SJCRH30 (cell line): ENCODE measurements at regions not wholly inside any gene's neighbourhood (a gene's known extent, or its start where the extent isn't known, plus 50 kb on each side); places are given as distances from the start of the nearest gene placed in this dataset.
"Not testable (repeated sequence)": the region's sequence is repeated elsewhere in the genome, so short reads cannot be mapped to it uniquely, and the experiment has no call there.

Experiments
- DNase-seq, 2 experiments: peaks; one replicate each; pipeline ENCODE4 v3.0.0-alpha.2; 2015 to 2020
- H3K27ac ChIP-seq: fragments of 250-450 bp; sonication (Bioruptor Pico); 2 replicates; pipeline ENCODE4 v1.5.1; 2020; ENCODE audit warnings: mild to moderate bottlenecking, moderate library complexity
- H3K27me3 ChIP-seq: fragments of 250-450 bp; sonication (Bioruptor Pico); 2 replicates; pipeline ENCODE4 v1.5.1; 2020; ENCODE audit warnings: mild to moderate bottlenecking, moderate library complexity
- H3K36me3 ChIP-seq: fragments of 250-450 bp; sonication (Bioruptor Pico); 2 replicates; pipeline ENCODE4 v1.5.1; 2020; ENCODE audit warnings: mild to moderate bottlenecking, moderate library complexity
- H3K4me1 ChIP-seq: fragments of 250-450 bp; sonication (Bioruptor Pico); 2 replicates; pipeline ENCODE4 v1.5.1; 2020; ENCODE audit warnings: mild to moderate bottlenecking, moderate library complexity
- H3K4me3 ChIP-seq: fragments of 250-450 bp; sonication (Bioruptor Pico); 2 replicates; pipeline ENCODE4 v1.5.1; 2020; ENCODE audit warnings: mild to moderate bottlenecking, moderate library complexity
- H3K9me3 ChIP-seq: fragments of 250-450 bp; sonication (Bioruptor Pico); replicated peaks from 2 replicates; pipeline ENCODE4 v1.5.1; 2020; ENCODE audit warnings: mild to moderate bottlenecking, moderate library complexity

GRCh38 chr11:106317208-106317773, 239.8 kb downstream of the AASDHPPT start:
- H3K9me3 ChIP-seq, DNase-seq, H3K4me3 ChIP-seq, H3K27me3 ChIP-seq, H3K36me3 ChIP-seq, H3K4me1 ChIP-seq, H3K27ac ChIP-seq: not testable (repeated sequence)

GRCh38 chr11:106321601-106322000, 244.1 kb downstream of the AASDHPPT start:
- Histone ChIP-seq H3K9me3 (no peaks in the 10 kb centered on the region), H3K4me3 (no peak overlapping the region), H3K27ac (no peak overlapping the region), H3K4me1 (no peaks in the 10 kb centered on the region), H3K36me3 (no peaks in the 10 kb centered on the region), H3K27me3 (no peaks in the 10 kb centered on the region)
- no peak for DNase-seq

- Histone ChIP-seq H3K27me3 (no peaks in the 10 kb centered on the region), H3K9me3 (no peaks in the 10 kb centered on the region), H3K27ac (no peak overlapping the region), H3K36me3 (no peaks in the 10 kb centered on the region), H3K4me1 (no peaks in the 10 kb centered on the region), H3K4me3 (no peak overlapping the region)
- no peak for DNase-seq
Measured at GRCh38 chr11:106322106-106322505, 244.6 kb downstream of the AASDHPPT start.

- Histone ChIP-seq H3K4me1 (no peaks in the 10 kb centered on the region), H3K27ac (no peak overlapping the region), H3K27me3 (no peaks in the 10 kb centered on the region), H3K9me3 (no peaks in the 10 kb centered on the region), H3K4me3 (no peak overlapping the region), H3K36me3 (no peaks in the 10 kb centered on the region)
- DNase-seq = no peak
Measured at GRCh38 chr11:106326087-106326486, 248.6 kb downstream of the AASDHPPT start.

DNA sequence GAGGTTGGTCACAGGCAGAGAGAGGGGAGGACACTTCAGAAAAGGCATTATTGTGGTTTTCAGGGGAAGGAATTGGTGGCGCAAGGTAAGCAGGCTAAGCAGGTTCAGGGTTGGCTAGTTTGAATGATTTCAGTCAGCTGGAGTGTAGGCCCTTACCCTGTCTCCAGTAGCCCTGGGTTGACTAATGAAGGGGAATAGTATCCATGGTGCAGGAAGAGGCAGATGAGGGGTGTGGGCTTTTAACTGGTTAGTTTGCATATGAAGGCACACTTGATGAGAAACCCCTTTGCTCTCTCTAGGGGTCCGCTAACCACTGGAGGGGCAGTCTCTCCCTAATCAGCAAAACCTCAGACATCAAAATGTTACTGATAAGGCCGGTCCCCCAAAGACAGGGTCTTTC, 249.7 kb downstream of the AASDHPPT start:
- no peak overlapping the region for H3K4me3 ChIP-seq
- no peak for DNase-seq
- no peaks in the 10 kb centered on the region for H3K36me3 ChIP-seq
- H3K4me1 ChIP-seq = no peaks in the 10 kb centered on the region
- H3K27me3 ChIP-seq = no peaks in the 10 kb centered on the region
- no peak overlapping the region for H3K27ac ChIP-seq
- no peaks in the 10 kb centered on the region for H3K9me3 ChIP-seq

GRCh38 chr11:106327637-106328036, 250.2 kb downstream of the AASDHPPT start:
- Histone ChIP-seq H3K4me3 (no peak overlapping the region), H3K4me1 (no peaks in the 10 kb centered on the region), H3K27ac (no peak overlapping the region), H3K27me3 (no peaks in the 10 kb centered on the region), H3K9me3 (no peaks in the 10 kb centered on the region), H3K36me3 (no peaks in the 10 kb centered on the region)
- DNase-seq = no peak

- H3K4me3 ChIP-seq = no peak overlapping the region
- no peaks in the 10 kb centered on the region for H3K4me1 ChIP-seq
- no peaks in the 10 kb centered on the region for H3K9me3 ChIP-seq
- H3K36me3 ChIP-seq = no peaks in the 10 kb centered on the region
- no peak overlapping the region for H3K27ac ChIP-seq
- no peak for DNase-seq
- H3K27me3 ChIP-seq = no peaks in the 10 kb centered on the region
Measured at GRCh38 chr11:106329273-106330018, 252.0 kb downstream of the AASDHPPT start.

- Histone ChIP-seq H3K36me3 (no peaks in the 10 kb centered on the region), H3K27me3 (no peaks in the 10 kb centered on the region), H3K4me1 (no peaks in the 10 kb centered on the region), H3K27ac (no peak overlapping the region), H3K4me3 (no peak overlapping the region), H3K9me3 (no peaks in the 10 kb centered on the region)
- DNase-seq = no peak
Measured at GRCh38 chr11:106331176-106331575, 253.7 kb downstream of the AASDHPPT start.

GRCh38 chr11:106333678-106334077, 256.2 kb downstream of the AASDHPPT start:
- no peaks in the 10 kb centered on the region for H3K36me3 ChIP-seq
- H3K27ac ChIP-seq = no peak overlapping the region
- no peak for DNase-seq

GRCh38 chr11:106344394-106344793, 266.9 kb downstream of the AASDHPPT start:
- no peak overlapping the region for H3K4me3 ChIP-seq
- no peaks in the 10 kb centered on the region for H3K9me3 ChIP-seq
- no peaks in the 10 kb centered on the region for H3K36me3 ChIP-seq
- DNase-seq = peak in 1 of 2 experiments; percentile 12
- H3K27ac ChIP-seq = no peak overlapping the region
- H3K27me3 ChIP-seq = no peaks in the 10 kb centered on the region
- no peaks in the 10 kb centered on the region for H3K4me1 ChIP-seq

More at GRCh38 chr11:106333678-106334077, 256.2 kb downstream of the AASDHPPT start:
- Histone ChIP-seq H3K4me3 (no peak overlapping the region), H3K4me1 (no peaks in the 10 kb centered on the region), H3K9me3 (no peaks in the 10 kb centered on the region), H3K27me3 (no peaks in the 10 kb centered on the region)

- H3K36me3 ChIP-seq = no peaks in the 10 kb centered on the region
- H3K4me3 ChIP-seq = no peak overlapping the region
- DNase-seq = no peak
- H3K4me1 ChIP-seq = no peaks in the 10 kb centered on the region
- no peaks in the 10 kb centered on the region for H3K27me3 ChIP-seq
- no peak overlapping the region for H3K27ac ChIP-seq
- no peaks in the 10 kb centered on the region for H3K9me3 ChIP-seq
Measured at GRCh38 chr11:106344966-106345365, 267.5 kb downstream of the AASDHPPT start.

GRCh38 chr11:106353031-106353430, 275.6 kb downstream of the AASDHPPT start:
- Histone ChIP-seq H3K9me3 (no peaks in the 10 kb centered on the region), H3K36me3 (no peaks in the 10 kb centered on the region), H3K27me3 (no peaks in the 10 kb centered on the region), H3K4me3 (no peak overlapping the region), H3K4me1 (no peaks in the 10 kb centered on the region), H3K27ac (no peak overlapping the region)
- DNase-seq = no peak

GRCh38 chr11:106369224-106369623, 291.8 kb downstream of the AASDHPPT start:
- no peaks in the 10 kb centered on the region for H3K36me3 ChIP-seq
- H3K27ac ChIP-seq = no peak overlapping the region
- H3K9me3 ChIP-seq = no peaks in the 10 kb centered on the region
- no peak overlapping the region for H3K4me3 ChIP-seq
- no peak for DNase-seq
- H3K4me1 ChIP-seq = no peaks in the 10 kb centered on the region
- no peaks in the 10 kb centered on the region for H3K27me3 ChIP-seq

GRCh38 chr11:106378513-106379179, 301.2 kb downstream of the AASDHPPT start:
- DNase-seq = no peak
- H3K27ac ChIP-seq = no peak overlapping the region
- H3K4me1 ChIP-seq = no peaks in the 10 kb centered on the region

GRCh38 chr11:106379265-106379664, 301.8 kb downstream of the AASDHPPT start:
- H3K27me3 ChIP-seq = no peaks in the 10 kb centered on the region
- no peaks in the 10 kb centered on the region for H3K36me3 ChIP-seq
- H3K4me1 ChIP-seq = no peaks in the 10 kb centered on the region
- no peak overlapping the region for H3K4me3 ChIP-seq
- H3K9me3 ChIP-seq = no peaks in the 10 kb centered on the region
- no peak overlapping the region for H3K27ac ChIP-seq
- no peak for DNase-seq

More at GRCh38 chr11:106378513-106379179, 301.2 kb downstream of the AASDHPPT start:
- H3K27me3 ChIP-seq = no peaks in the 10 kb centered on the region
- H3K4me3 ChIP-seq = no peak overlapping the region
- no peaks in the 10 kb centered on the region for H3K36me3 ChIP-seq
- H3K9me3 ChIP-seq = no peaks in the 10 kb centered on the region
